ENCODE measurements at regions not wholly inside any gene's neighbourhood (a gene's known extent, or its start where the extent isn't known, plus 50 kb on each side); places are given as distances from the start of the nearest gene placed in this dataset.

DNA sequence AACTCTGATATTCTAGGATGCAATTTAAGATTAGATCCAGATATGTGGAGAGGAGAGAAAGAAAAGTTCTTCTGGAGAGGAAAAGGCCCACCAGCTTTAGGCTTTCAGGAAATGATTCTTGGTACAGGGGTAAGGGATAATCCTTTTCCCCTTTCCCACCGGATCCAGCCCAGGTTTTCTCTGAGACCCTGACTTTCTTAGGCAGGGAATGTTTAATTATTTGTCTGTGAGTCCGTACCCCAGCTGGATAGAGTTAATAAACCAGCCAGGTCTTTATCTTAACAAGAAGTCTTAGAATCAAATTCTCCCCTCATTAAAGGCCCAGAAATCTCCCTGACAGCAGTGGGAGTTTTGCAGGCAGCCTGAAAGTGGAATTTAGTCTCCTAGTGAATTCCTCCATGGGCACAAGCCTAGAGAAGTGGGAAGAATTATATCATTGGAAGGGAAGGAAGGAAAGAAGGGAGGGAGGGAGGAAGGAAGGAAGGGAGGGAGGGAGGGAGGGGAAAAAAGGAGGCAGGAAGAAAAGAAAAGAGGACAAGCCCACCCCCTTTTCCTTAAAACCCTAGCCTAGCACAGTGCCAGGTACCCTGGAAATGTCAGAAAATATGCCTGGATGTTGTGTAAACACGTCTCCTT lies 189.0 kb downstream of the PLPP3 start:
- no peak for TF ChIP-seq EZH2 (IDR thresholded peaks at IDR 0.05; ENCODE audit: low read length, missing control alignments)
- TF ChIP-seq, protein P1, sequence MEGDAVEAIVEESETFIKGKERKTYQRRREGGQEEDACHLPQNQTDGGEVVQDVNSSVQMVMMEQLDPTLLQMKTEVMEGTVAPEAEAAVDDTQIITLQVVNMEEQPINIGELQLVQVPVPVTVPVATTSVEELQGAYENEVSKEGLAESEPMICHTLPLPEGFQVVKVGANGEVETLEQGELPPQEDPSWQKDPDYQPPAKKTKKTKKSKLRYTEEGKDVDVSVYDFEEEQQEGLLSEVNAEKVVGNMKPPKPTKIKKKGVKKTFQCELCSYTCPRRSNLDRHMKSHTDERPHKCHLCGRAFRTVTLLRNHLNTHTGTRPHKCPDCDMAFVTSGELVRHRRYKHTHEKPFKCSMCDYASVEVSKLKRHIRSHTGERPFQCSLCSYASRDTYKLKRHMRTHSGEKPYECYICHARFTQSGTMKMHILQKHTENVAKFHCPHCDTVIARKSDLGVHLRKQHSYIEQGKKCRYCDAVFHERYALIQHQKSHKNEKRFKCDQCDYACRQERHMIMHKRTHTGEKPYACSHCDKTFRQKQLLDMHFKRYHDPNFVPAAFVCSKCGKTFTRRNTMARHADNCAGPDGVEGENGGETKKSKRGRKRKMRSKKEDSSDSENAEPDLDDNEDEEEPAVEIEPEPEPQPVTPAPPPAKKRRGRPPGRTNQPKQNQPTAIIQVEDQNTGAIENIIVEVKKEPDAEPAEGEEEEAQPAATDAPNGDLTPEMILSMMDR (conservative IDR thresholded peaks at IDR 0.05 in 1 of 2, IDR thresholded peaks at IDR 0.05 in 1 of 2; ENCODE audit: low read depth in 1 of 2, low read length in 2 of 2): no peak
